Lung (tissue), 12 donors: ENCODE measurements at regions not wholly inside any gene's neighbourhood (a gene's known extent, or its start where the extent isn't known, plus 50 kb on each side); places are given as distances from the start of the nearest gene placed in this dataset. TPM values are rescaled to one million over a fixed set of nuclear protein-coding genes. Genes with fewer than 3 reads are reported as not detected.

Experiments
- ATAC-seq: fragments of 200-7000 bp; cut with Tn5 transposase; one replicate; pipeline ENCODE4 v1.9.1; 2020; ENCODE audit warnings: moderate number of reproducible peaks; ENCODE audit not compliant: insufficient read depth, low FRiP score
- DNase-seq, 3 donors: peaks; one replicate each; pipeline ENCODE4 v3.0.0-alpha.2; 2013 to 2017
- H3K27ac ChIP-seq, 2 donors: one replicate each; pipeline ENCODE4 v1.5.1; 2013; ENCODE audit warnings: mild to moderate bottlenecking in 2 of 2, moderate library complexity in 2 of 2, control low read depth in 1 of 2, inconsistent platforms in 1 of 2, low read depth in 1 of 2, low read length in 1 of 2
- H3K27me3 ChIP-seq, 3 donors: one replicate each; pipeline ENCODE4 v1.5.1; 2013; ENCODE audit warnings: low read length in 2 of 3; ENCODE audit not compliant: control insufficient read depth in 3 of 3, insufficient read depth in 3 of 3
- H3K36me3 ChIP-seq, 4 donors: one replicate each; pipeline ENCODE4 v1.5.1; 2013; ENCODE audit warnings: low read length in 4 of 4, mild to moderate bottlenecking in 1 of 4, moderate library complexity in 1 of 4; ENCODE audit not compliant: control insufficient read depth in 4 of 4, insufficient read depth in 4 of 4
- H3K4me1 ChIP-seq, 5 donors: one replicate each; pipeline ENCODE4 v1.5.1; 2013; ENCODE audit warnings: low read length in 5 of 5, mild to moderate bottlenecking in 2 of 5, moderate library complexity in 1 of 5; ENCODE audit not compliant: control insufficient read depth in 5 of 5, insufficient read depth in 5 of 5
- H3K4me3 ChIP-seq: one replicate; pipeline ENCODE4 v1.5.1; 2013; ENCODE audit warnings: mild to moderate bottlenecking, control low read depth, moderate library complexity
- H3K9ac ChIP-seq, 2 donors: one replicate each; pipeline ENCODE4 v1.5.1; 2013; ENCODE audit warnings: low read length in 2 of 2, control low read depth in 1 of 2; ENCODE audit not compliant: insufficient read depth in 1 of 2
- H3K9me3 ChIP-seq, 4 donors: one replicate each; pipeline ENCODE4 v1.5.1; 2013; ENCODE audit warnings: low read length in 3 of 4, mild to moderate bottlenecking in 1 of 4, moderate library complexity in 1 of 4; ENCODE audit not compliant: control insufficient read depth in 4 of 4, insufficient read depth in 3 of 4
- CTCF ChIP-seq: IDR thresholded peaks from 2 replicates; pipeline ENCODE4 v1.5.1; 2012; ENCODE audit warnings: mild to moderate bottlenecking; ENCODE audit errors: control extremely low read depth, extremely low read depth
- WGBS, 2 donors: extraction: QIAGEN DNeasy Blood & Tissue Kit; methylation state at CpG; one replicate each; pipeline ENCODE4 v1.1.7; 2013; 5-methylcytosine and 5-hydroxymethylcytosine counted together
- small RNA-seq: library from RNA; depleted of rRNA; stranded (forward); fragments of <200 nt; gene quantifications from one replicate; pipeline ENCODE3, GENCODE V24; 2014; ENCODE audit warnings: low replicate concordance
- donor health status: control.
- donor health status: control.
- donor health status: Bipolar disorder and iron deficiency.
- donor health status: healthy.
- donor health status: DM: yes; HTN: yes; CAD: no.

DNA sequence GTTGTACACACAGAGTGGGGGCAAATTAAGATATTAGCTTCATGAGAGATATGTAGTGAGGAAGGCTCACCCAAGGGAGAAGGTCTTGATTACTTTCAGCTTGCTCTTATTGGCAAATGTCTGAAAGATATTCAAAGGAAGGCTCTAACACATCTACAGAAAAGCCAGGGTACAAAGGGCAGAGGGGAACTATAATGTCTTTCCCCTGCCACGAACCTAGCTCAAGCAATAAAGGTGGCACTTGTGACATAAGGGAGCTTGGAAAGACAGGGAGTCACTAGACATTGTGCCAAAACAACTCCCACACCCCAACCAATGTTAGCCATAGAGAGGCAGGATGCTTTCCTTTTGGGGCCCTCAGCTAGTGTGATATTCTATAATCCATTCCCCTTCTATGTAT is 52.2 kb upstream of the SOX9 start:
- H3K36me3 ChIP-seq: no peaks in the 10 kb centered on the region
- H3K27me3 ChIP-seq: no peaks in the 10 kb centered on the region
- no peaks in the 10 kb centered on the region for H3K4me1 ChIP-seq
- no peak for ATAC-seq
- TF ChIP-seq CTCF: no peak
- H3K27ac ChIP-seq: no peak overlapping the region
- DNase-seq: no peak
- 53 to 71% methylated on average over 1 of the region's 1 CpG for WGBS, 2 donors
- H3K9ac ChIP-seq: no peak overlapping the region
- no peaks in the 10 kb centered on the region for H3K9me3 ChIP-seq
- H3K4me3 ChIP-seq: no peak overlapping the region

DNA sequence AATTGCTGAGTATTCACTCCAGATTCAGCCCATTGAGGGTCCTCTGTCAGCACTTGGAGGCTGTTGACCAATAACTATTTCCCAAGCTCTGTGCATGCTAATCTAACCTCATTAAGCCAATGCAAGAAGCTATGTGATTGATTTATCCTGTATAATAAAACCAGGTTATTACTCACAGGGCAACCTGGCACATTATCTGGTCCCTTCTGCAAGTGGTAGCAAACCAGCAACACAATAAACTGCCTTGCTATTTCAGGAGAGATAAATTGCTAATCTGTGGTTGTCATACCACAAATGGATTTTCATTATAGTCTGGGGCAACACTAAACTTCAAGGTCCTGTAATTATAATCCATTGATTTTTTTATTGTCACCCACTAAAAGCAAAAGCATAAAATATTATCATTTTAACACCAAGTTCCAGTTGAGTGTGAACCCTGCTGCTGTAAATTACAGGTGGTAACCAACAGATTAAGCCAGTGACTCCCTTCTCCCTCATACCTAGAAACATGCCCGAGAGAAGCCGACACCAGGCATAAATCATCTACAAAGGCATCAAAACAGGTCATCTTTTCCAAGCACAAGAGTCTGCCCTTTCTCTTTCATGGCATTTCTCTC is 51.1 kb upstream of the SOX9 start:
- Histone ChIP-seq H3K27ac (no peak overlapping the region), H3K4me3 (no peak overlapping the region), H3K9me3 (no peaks in the 10 kb centered on the region), H3K4me1 (no peaks in the 10 kb centered on the region), H3K27me3 (no peaks in the 10 kb centered on the region), H3K9ac (no peak overlapping the region), H3K36me3 (no peaks in the 10 kb centered on the region)
- no peak for TF ChIP-seq CTCF
- DNase-seq (no peak), ATAC-seq (no peak)
- 51 to 55% methylated on average over 2 of the region's 2 CpGs for WGBS, 2 donors

Small RNA genes lying in the stretch of these regions (small RNA-seq; reads per million reads assigned to genes)
- gene RNU7-155P: not detected
